Left ventricle myocardium inferior (tissue), 1 donor: ENCODE measurements at regions not wholly inside any gene's neighbourhood (a gene's known extent, or its start where the extent isn't known, plus 50 kb on each side); places are given as distances from the start of the nearest gene placed in this dataset.

Experiments
- DNase-seq: peaks from one replicate; pipeline ENCODE4 v3.0.0-alpha.2; 2020
- H3K27ac ChIP-seq: fragments of 200-600 bp; replicated peaks from 2 replicates; pipeline ENCODE4 v1.8.0; 2021
- H3K27me3 ChIP-seq: fragments of 200-600 bp; 2 replicates; pipeline ENCODE4 v1.8.0; 2021; ENCODE audit warnings: low read depth
- H3K36me3 ChIP-seq: fragments of 200-600 bp; 2 replicates; pipeline ENCODE4 v1.8.0; 2021
- H3K4me1 ChIP-seq: fragments of 200-600 bp; 2 replicates; pipeline ENCODE4 v1.8.0; 2021
- H3K4me3 ChIP-seq: fragments of 200-600 bp; 2 replicates; pipeline ENCODE4 v1.8.0; 2021; ENCODE audit warnings: mild to moderate bottlenecking, moderate library complexity
- H3K9me3 ChIP-seq: fragments of 200-600 bp; replicated peaks from 2 replicates; pipeline ENCODE4 v1.8.0; 2021
- intact Hi-C: fragments of 100-400 bp; cut with micrococcal nuclease; formaldehyde crosslinking; loops from one replicate; pipeline ENCODE4 v1.11.0; 2022
- TF ChIP-seq, protein P1 (sequence below): fragments of 200-600 bp; IDR thresholded peaks from 2 replicates; pipeline ENCODE4 v1.8.0; 2021; ENCODE audit warnings: antibody characterized with exemption, mild to moderate bottlenecking, borderline replicate concordance
- donor health status: DM: no; HTN: yes; CAD: no; lungs with severe emphysema.

DNA sequence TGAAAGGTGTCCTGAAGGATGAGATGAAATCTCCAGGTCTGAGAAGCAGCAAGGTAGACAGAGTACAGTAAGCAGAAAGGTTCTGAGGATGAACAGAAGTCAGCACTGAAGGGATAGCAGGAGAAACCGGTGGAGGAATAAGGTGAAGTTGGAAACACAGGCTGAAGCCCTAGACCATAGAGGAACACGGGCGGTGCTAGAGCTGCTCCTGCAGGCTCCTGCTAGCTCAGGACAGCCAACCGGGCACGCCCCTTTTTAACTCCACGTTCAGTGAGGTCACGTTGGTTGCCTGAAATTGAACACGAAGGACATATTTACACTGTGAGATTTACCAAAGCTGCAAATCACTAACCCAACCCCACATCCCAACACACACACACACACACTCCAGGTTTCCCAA lies 1886.4 kb upstream of the AGA start:
- TF ChIP-seq, protein P1, sequence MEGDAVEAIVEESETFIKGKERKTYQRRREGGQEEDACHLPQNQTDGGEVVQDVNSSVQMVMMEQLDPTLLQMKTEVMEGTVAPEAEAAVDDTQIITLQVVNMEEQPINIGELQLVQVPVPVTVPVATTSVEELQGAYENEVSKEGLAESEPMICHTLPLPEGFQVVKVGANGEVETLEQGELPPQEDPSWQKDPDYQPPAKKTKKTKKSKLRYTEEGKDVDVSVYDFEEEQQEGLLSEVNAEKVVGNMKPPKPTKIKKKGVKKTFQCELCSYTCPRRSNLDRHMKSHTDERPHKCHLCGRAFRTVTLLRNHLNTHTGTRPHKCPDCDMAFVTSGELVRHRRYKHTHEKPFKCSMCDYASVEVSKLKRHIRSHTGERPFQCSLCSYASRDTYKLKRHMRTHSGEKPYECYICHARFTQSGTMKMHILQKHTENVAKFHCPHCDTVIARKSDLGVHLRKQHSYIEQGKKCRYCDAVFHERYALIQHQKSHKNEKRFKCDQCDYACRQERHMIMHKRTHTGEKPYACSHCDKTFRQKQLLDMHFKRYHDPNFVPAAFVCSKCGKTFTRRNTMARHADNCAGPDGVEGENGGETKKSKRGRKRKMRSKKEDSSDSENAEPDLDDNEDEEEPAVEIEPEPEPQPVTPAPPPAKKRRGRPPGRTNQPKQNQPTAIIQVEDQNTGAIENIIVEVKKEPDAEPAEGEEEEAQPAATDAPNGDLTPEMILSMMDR, result no peak
- no peak for DNase-seq

DNA sequence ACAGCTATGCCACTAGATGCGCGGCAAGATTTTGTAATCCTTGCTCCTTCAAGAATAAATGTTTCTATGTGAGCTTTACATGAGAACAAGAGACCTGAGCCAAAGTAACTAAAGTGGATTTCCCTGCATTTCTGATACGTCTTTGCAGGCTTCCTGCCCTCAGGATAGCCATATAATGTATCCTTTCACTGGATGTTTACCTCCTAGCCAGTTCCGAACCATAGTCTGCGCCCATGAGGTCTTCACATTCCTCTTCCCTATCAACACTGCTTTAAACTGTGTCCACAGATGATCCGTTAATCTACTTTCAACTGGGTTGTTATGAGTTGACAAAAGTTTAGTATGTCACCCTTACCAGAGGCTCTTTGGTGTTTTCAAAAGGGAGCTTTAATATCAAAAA lies 1889.1 kb upstream of the AGA start:
- TF ChIP-seq, protein P1, result no peak
- Histone ChIP-seq H3K27ac (no peak overlapping the region), H3K4me3 (no peak overlapping the region), H3K36me3 (no peaks in the 10 kb centered on the region), H3K4me1 (no peaks in the 10 kb centered on the region), H3K27me3 (no peaks in the 10 kb centered on the region), H3K9me3 (no peaks in the 10 kb centered on the region)
- DNase-seq, result no peak
- intact Hi-C loops, result no loop called here

More for the DNA sequence above, 1886.4 kb upstream of the AGA start:
- H3K9me3 ChIP-seq, result no peaks in the 10 kb centered on the region
- no peaks in the 10 kb centered on the region for H3K27me3 ChIP-seq
- H3K27ac ChIP-seq, result no peak overlapping the region
- H3K4me3 ChIP-seq, result no peak overlapping the region
- no peaks in the 10 kb centered on the region for H3K4me1 ChIP-seq
- H3K36me3 ChIP-seq, result no peaks in the 10 kb centered on the region
- intact Hi-C loops, result no loop called here

DNA sequence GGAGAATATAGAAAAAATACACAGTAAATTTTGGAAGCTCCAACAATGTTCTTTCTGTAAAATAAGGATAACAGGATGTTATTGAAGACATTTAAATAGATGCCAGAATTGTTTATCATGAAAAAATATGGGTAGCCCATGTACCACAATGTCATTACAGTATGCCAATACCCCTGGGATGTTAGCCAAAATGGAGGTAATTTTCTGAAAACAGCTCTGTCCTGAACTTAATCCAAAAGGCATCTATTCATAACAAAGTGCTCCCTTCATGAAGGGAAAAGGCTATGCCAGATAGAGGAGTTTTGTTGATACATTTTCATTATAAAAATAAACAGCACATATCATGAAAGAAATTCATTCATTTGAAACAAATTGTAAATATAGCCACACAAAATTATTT lies 1902.6 kb upstream of the AGA start:
- Histone ChIP-seq H3K4me1 (no peaks in the 10 kb centered on the region), H3K27me3 (no peaks in the 10 kb centered on the region), H3K4me3 (no peak overlapping the region), H3K36me3 (no peaks in the 10 kb centered on the region), H3K9me3 (peaks cover under 1% of the 10 kb centered on the region), H3K27ac (no peak overlapping the region)
- TF ChIP-seq, protein P1, result no peak
- no peak for DNase-seq
- intact Hi-C loops, result no loop called here

GRCh38 chr4:179352221-179352620 lies 1910.0 kb upstream of the AGA start:
- Histone ChIP-seq H3K9me3 (peaks cover 8% of the 10 kb centered on the region), H3K4me1 (no peaks in the 10 kb centered on the region), H3K27me3 (no peaks in the 10 kb centered on the region), H3K27ac (no peak overlapping the region), H3K36me3 (no peaks in the 10 kb centered on the region), H3K4me3 (no peak overlapping the region)
- intact Hi-C loops, result no loop called here
- no peak for DNase-seq
- TF ChIP-seq, protein P1, result no peak

DNA sequence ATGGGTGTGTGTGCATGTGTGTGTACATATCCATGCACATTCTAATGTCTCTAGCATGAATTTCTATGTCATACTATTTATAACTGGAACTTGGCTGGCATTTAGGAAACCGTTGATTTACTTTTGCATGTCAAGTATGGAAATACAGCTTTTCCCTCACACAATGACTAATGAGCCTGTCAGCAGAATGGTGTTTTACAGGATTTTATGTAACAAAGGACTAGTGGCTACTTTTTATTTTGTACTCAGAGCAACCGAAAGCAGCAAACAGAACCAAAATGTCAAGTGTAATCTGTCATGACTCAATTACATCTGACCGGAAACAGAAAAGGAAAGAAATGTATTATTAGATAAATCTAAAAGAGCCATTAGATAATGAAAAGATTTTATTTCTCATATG lies 1911.5 kb upstream of the AGA start:
- no peaks in the 10 kb centered on the region for H3K4me1 ChIP-seq
- intact Hi-C loops, result no loop called here
- H3K36me3 ChIP-seq, result no peaks in the 10 kb centered on the region
- peaks cover 8% of the 10 kb centered on the region for H3K9me3 ChIP-seq
- TF ChIP-seq, protein P1, result no peak
- no peaks in the 10 kb centered on the region for H3K27me3 ChIP-seq
- DNase-seq, result no peak
- H3K4me3 ChIP-seq, result no peak overlapping the region
- H3K27ac ChIP-seq, result no peak overlapping the region
